Neuronal stem cell (in vitro differentiated cells): ENCODE measurements at regions not wholly inside any gene's neighbourhood (a gene's known extent, or its start where the extent isn't known, plus 50 kb on each side); places are given as distances from the start of the nearest gene placed in this dataset.
"Not testable (repeated sequence)": the region's sequence is repeated elsewhere in the genome, so short reads cannot be mapped to it uniquely, and the experiment has no call there.

ENCODE experiments used
- DNase-seq: peaks from one replicate; pipeline ENCODE4 v3.0.0-alpha.2; 2013; ENCODE audit warnings: low spot score
- H2AFZ ChIP-seq: one replicate; pipeline ENCODE4 v1.6.1; 2013; ENCODE audit warnings: mild to moderate bottlenecking, low read length, inconsistent platforms
- H2AK5ac ChIP-seq: 2 replicates; pipeline ENCODE4 v1.6.1; 2013; ENCODE audit warnings: low read depth, mild to moderate bottlenecking, inconsistent platforms, low read length, moderate library complexity, mixed read lengths
- H2BK120ac ChIP-seq: 2 replicates; pipeline ENCODE4 v1.6.1; 2013; ENCODE audit warnings: low read depth, mild to moderate bottlenecking, inconsistent platforms, low read length, moderate library complexity, mixed read lengths
- H2BK12ac ChIP-seq: one replicate; pipeline ENCODE4 v1.6.1; 2013; ENCODE audit warnings: low read length, inconsistent platforms
- H2BK15ac ChIP-seq: 2 replicates; pipeline ENCODE4 v1.6.1; 2013; ENCODE audit warnings: mild to moderate bottlenecking, low read length, inconsistent platforms, mixed read lengths
- H2BK5ac ChIP-seq: one replicate; pipeline ENCODE4 v1.6.1; 2013; ENCODE audit warnings: inconsistent platforms, mild to moderate bottlenecking, low read length, moderate library complexity
- H3K14ac ChIP-seq: one replicate; pipeline ENCODE4 v1.6.1; 2013; ENCODE audit warnings: low read length, inconsistent platforms
- H3K18ac ChIP-seq: 2 replicates; pipeline ENCODE4 v1.6.1; 2013; ENCODE audit warnings: low read length, inconsistent platforms
- H3K23ac ChIP-seq: 2 replicates; pipeline ENCODE4 v1.6.1; 2013; ENCODE audit warnings: low read depth, mild to moderate bottlenecking, mixed read lengths, low read length, inconsistent platforms; ENCODE audit not compliant: poor library complexity
- H3K27ac ChIP-seq: replicated peaks from 3 replicates; pipeline ENCODE4 v1.5.1; 2013; ENCODE audit warnings: low read length, inconsistent platforms
- H3K27me3 ChIP-seq, 3 experiments: 2 replicates each; pipeline ENCODE4 v1.6.1; 2013; ENCODE audit warnings: low read length in 3 of 3, mild to moderate bottlenecking in 2 of 3, inconsistent platforms in 1 of 3, low read depth in 1 of 3, mixed read lengths in 1 of 3, moderate library complexity in 1 of 3; ENCODE audit not compliant: control insufficient read depth in 3 of 3, insufficient read depth in 3 of 3
- H3K36me3 ChIP-seq, 2 donors: replicated peaks in 1 of 2; 2 replicates each; pipeline ENCODE4 v1.6.1; 2013; ENCODE audit warnings: low read length in 2 of 2; ENCODE audit not compliant: control insufficient read depth in 2 of 2, insufficient read depth in 2 of 2
- H3K4ac ChIP-seq: 2 replicates; pipeline ENCODE4 v1.6.1; 2013; ENCODE audit warnings: inconsistent platforms, mild to moderate bottlenecking, low read length, moderate library complexity
- H3K4me1 ChIP-seq, 2 donors: 1 replicate in 1 of 2; 2 replicates in 1 of 2; pipeline ENCODE4 v1.6.1; 2013; ENCODE audit warnings: low read length in 2 of 2, low read depth in 1 of 2; ENCODE audit not compliant: control insufficient read depth in 2 of 2, insufficient read depth in 1 of 2
- H3K4me2 ChIP-seq: one replicate; pipeline ENCODE4 v1.6.1; 2013; ENCODE audit warnings: mild to moderate bottlenecking, low read length, inconsistent platforms; ENCODE audit not compliant: insufficient read depth, poor library complexity, severe bottlenecking
- H3K4me3 ChIP-seq, 2 donors: 2 replicates each; pipeline ENCODE4 v1.5.1; 2013; ENCODE audit warnings: low read length in 2 of 2, mild to moderate bottlenecking in 2 of 2, inconsistent platforms in 1 of 2, moderate library complexity in 1 of 2
- H3K79me1 ChIP-seq: one replicate; pipeline ENCODE4 v1.6.1; 2013; ENCODE audit warnings: low read depth, mild to moderate bottlenecking, inconsistent platforms, low read length, moderate library complexity
- H3K9ac ChIP-seq: one replicate; pipeline ENCODE4 v1.6.1; 2013; ENCODE audit warnings: mild to moderate bottlenecking, low read depth, low read length, inconsistent platforms; ENCODE audit not compliant: poor library complexity
- H3K9me3 ChIP-seq, 2 donors: replicated peaks in 1 of 2; 2 replicates each; pipeline versions ENCODE3 to v1.6.1; 2013; ENCODE audit warnings: low read length in 2 of 2, mild to moderate bottlenecking in 2 of 2, inconsistent platforms in 1 of 2, low read depth in 1 of 2, mixed read lengths in 1 of 2, moderate library complexity in 1 of 2; ENCODE audit not compliant: control insufficient read depth in 2 of 2, insufficient read depth in 1 of 2
- H4K8ac ChIP-seq: one replicate; pipeline ENCODE4 v1.6.1; 2013; ENCODE audit warnings: low read depth, mild to moderate bottlenecking, inconsistent platforms, low read length, moderate library complexity
- H4K91ac ChIP-seq: one replicate; pipeline ENCODE4 v1.6.1; 2013; ENCODE audit warnings: low read length, low read depth, mild to moderate bottlenecking, inconsistent platforms; ENCODE audit not compliant: poor library complexity
- WGBS, 2 donors: extraction: QIAGEN DNeasy Blood & Tissue Kit; methylation state at CpG; one replicate each; pipeline ENCODE4 v1.1.7; 2013; ENCODE audit warnings: missing lambda C conversion rate in 2 of 2, mixed read lengths in 1 of 2; ENCODE audit not compliant: insufficient read length in 2 of 2, insufficient replicate concordance in 1 of 2; ENCODE audit errors: extremely low coverage in 2 of 2; 5-methylcytosine and 5-hydroxymethylcytosine counted together

GRCh38 chr5:177900066-177900465 is 96.0 kb downstream of the PROP1 start:
- H2BK120ac ChIP-seq, H3K9me3 ChIP-seq, DNase-seq, H3K4ac ChIP-seq, H4K8ac ChIP-seq, H3K27ac ChIP-seq, H3K23ac ChIP-seq, H2BK15ac ChIP-seq, H2BK12ac ChIP-seq, H3K27me3 ChIP-seq, H4K91ac ChIP-seq, H3K18ac ChIP-seq, H3K4me2 ChIP-seq, H3K79me1 ChIP-seq, H3K4me1 ChIP-seq, H2AFZ ChIP-seq, H3K9ac ChIP-seq, H3K4me3 ChIP-seq, H3K14ac ChIP-seq, H3K36me3 ChIP-seq, H2BK5ac ChIP-seq, H2AK5ac ChIP-seq: not testable (repeated sequence)
- no CpG with 5 or more reads among the region's 6 CpGs for WGBS, 2 donors

GRCh38 chr5:177894681-177895453 is 101.2 kb downstream of the PROP1 start:
- not testable (repeated sequence) for H3K79me1 ChIP-seq
- no CpG with 5 or more reads among the region's 9 CpGs for WGBS, 2 donors

GRCh38 chr5:177892357-177892665 is 103.7 kb downstream of the PROP1 start:
- not testable (repeated sequence) for H3K23ac ChIP-seq, H3K4me1 ChIP-seq, H3K4me2 ChIP-seq, H2BK15ac ChIP-seq, H3K27ac ChIP-seq, H2AFZ ChIP-seq, H3K79me1 ChIP-seq, H2BK5ac ChIP-seq, H3K27me3 ChIP-seq, H2AK5ac ChIP-seq, H3K14ac ChIP-seq, H3K36me3 ChIP-seq, H3K18ac ChIP-seq, H4K8ac ChIP-seq, DNase-seq, H3K9ac ChIP-seq, H2BK12ac ChIP-seq, H4K91ac ChIP-seq, H3K9me3 ChIP-seq, H2BK120ac ChIP-seq, H3K4me3 ChIP-seq, H3K4ac ChIP-seq
- WGBS, 2 donors: no CpG with 5 or more reads among the region's 4 CpGs

More at GRCh38 chr5:177894681-177895453, 101.2 kb downstream of the PROP1 start:
- H2BK120ac ChIP-seq, H2AK5ac ChIP-seq, H3K4me2 ChIP-seq, H3K27me3 ChIP-seq, H3K18ac ChIP-seq, H2AFZ ChIP-seq, H3K4me1 ChIP-seq, H3K9me3 ChIP-seq, H4K8ac ChIP-seq, DNase-seq, H3K14ac ChIP-seq, H2BK15ac ChIP-seq, H3K4me3 ChIP-seq, H3K36me3 ChIP-seq, H3K27ac ChIP-seq, H3K23ac ChIP-seq, H2BK5ac ChIP-seq, H3K9ac ChIP-seq, H3K4ac ChIP-seq, H2BK12ac ChIP-seq, H4K91ac ChIP-seq: not testable (repeated sequence)

GRCh38 chr5:177891547-177892356 is 104.3 kb downstream of the PROP1 start:
- not testable (repeated sequence) for H3K9me3 ChIP-seq, H4K91ac ChIP-seq, H3K27me3 ChIP-seq, H2BK120ac ChIP-seq, H3K9ac ChIP-seq, H3K14ac ChIP-seq, H3K23ac ChIP-seq, H3K18ac ChIP-seq, H2AK5ac ChIP-seq, H2BK15ac ChIP-seq, H3K36me3 ChIP-seq, H2BK12ac ChIP-seq, H3K4me2 ChIP-seq, H2BK5ac ChIP-seq, H2AFZ ChIP-seq, H3K79me1 ChIP-seq, DNase-seq, H3K27ac ChIP-seq, H4K8ac ChIP-seq, H3K4ac ChIP-seq, H3K4me1 ChIP-seq, H3K4me3 ChIP-seq
- no CpG with 5 or more reads among the region's 11 CpGs for WGBS, 2 donors
